Gastrocnemius medialis (tissue), 4 donors: ENCODE measurements at regions not wholly inside any gene's neighbourhood (a gene's known extent, or its start where the extent isn't known, plus 50 kb on each side); places are given as distances from the start of the nearest gene placed in this dataset.

Experiments
- ATAC-seq, 2 donors: fragments of 150-250 bp; one replicate each; pipeline ENCODE4 v1.9.1; 2016
- DNase-seq, 2 donors: peaks; one replicate each; pipeline ENCODE4 v3.0.0-alpha.2; 2019
- H3K27ac ChIP-seq, 4 donors: fragments of 200-600 bp; sonication (generic); 1 replicate in 1 of 4; 2 replicates in 3 of 4; pipeline ENCODE4 v1.5.1; 2016 to 2018; ENCODE audit warnings: mild to moderate bottlenecking in 2 of 4, moderate library complexity in 1 of 4
- H3K27me3 ChIP-seq, 3 donors: fragments of 200-600 bp; sonication (generic) in 2 of 3; 1 replicate in 1 of 3; 2 replicates in 2 of 3; pipeline versions ENCODE4 v1.5.1 to v1.6.0; 2016 to 2019; ENCODE audit warnings: mild to moderate bottlenecking in 1 of 3, moderate library complexity in 1 of 3
- H3K36me3 ChIP-seq, 2 donors: fragments of 200-600 bp; sonication (generic) in 1 of 2; one replicate each; pipeline ENCODE4 v1.5.1; 2017 to 2018
- H3K4me1 ChIP-seq, 2 donors: fragments of 200-600 bp; sonication (generic) in 1 of 2; one replicate each; pipeline ENCODE4 v1.5.1; 2016 to 2017; ENCODE audit warnings: mild to moderate bottlenecking in 2 of 2
- H3K4me3 ChIP-seq, 4 donors: fragments of 200-600 bp; sonication (generic) in 3 of 4; 1 replicate in 1 of 4; 2 replicates in 3 of 4; pipeline ENCODE4 v1.5.1; 2016 to 2019; ENCODE audit warnings: mild to moderate bottlenecking in 2 of 4
- H3K9me3 ChIP-seq, 3 donors: fragments of 200-600 bp; sonication (generic) in 2 of 3; 1 replicate in 1 of 3; 2 replicates in 2 of 3; pipeline ENCODE4 v1.5.1; 2016 to 2019
- POLR2A ChIP-seq, 2 donors: fragments of 450-650 bp; IDR thresholded peaks; one replicate each; pipeline ENCODE4 v1.6.1; 2017; ENCODE audit warnings: antibody characterized with exemption in 2 of 2, mild to moderate bottlenecking in 2 of 2, moderate library complexity in 2 of 2
- in situ Hi-C, 4 donors: fragments of 200-750 bp; cut with MboI; loops; one replicate each; pipeline versions ENCODE4 v1.15.0 to v1.8.0; 2017; ENCODE audit warnings: low sequenced_read_pairs in 4 of 4
- intact Hi-C: fragments of 100-400 bp; cut with DNase I; formaldehyde crosslinking; loops from one replicate; pipeline ENCODE4 v1.15.1; 2023; ENCODE audit warnings: low total_unique reads
- TF ChIP-seq, protein P1 (sequence below), 5 experiments: fragments of 450-650 bp in 3 of 5; fragments of 200-600 bp in 2 of 5; sonication (generic) in 2 of 5; IDR thresholded peaks in 4 of 5; conservative IDR thresholded peaks in 1 of 5; 1 replicate in 4 of 5; 2 replicates in 1 of 5; pipeline ENCODE4 v1.5.1; 2016 to 2019; ENCODE audit warnings: antibody characterized with exemption in 5 of 5, mild to moderate bottlenecking in 3 of 5, moderate library complexity in 3 of 5

DNA sequence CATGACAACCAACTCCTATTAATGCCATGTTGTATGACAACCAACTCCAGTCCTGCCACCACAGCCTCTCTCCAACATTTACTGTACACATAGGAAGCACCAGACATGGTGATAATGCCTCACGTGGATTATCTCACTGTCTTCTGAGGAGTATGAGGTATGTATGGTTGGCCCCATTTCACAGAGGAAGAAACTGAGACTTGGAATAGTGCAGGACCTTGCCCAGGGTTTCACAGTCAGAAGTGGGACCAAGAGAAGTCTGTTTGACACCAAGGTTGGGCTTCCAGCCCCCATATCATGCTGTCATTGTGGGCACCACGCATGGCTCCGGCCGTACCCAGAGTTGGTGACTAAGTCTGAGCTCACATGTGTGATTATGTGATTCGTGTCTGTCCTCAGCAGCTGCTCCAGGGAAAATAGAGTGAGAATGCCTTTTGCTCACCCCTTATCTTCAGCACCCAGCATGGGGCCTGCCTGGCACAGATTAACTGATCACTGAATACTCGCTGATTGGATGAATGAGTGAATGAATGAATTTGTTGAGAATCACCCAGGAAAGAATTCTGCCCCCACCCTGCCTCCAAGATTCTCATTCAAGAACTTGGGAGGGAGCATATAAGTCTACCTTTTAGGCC is 204.1 kb upstream of the NLRP1 start:
- ATAC-seq (no peak), DNase-seq (no peak)
- H3K9me3 ChIP-seq: no peaks in the 10 kb centered on the region
- intact Hi-C loops: no loop called here
- in situ Hi-C loops: no loop called here
- H3K36me3 ChIP-seq: no peaks in the 10 kb centered on the region
- TF ChIP-seq, protein P1, sequence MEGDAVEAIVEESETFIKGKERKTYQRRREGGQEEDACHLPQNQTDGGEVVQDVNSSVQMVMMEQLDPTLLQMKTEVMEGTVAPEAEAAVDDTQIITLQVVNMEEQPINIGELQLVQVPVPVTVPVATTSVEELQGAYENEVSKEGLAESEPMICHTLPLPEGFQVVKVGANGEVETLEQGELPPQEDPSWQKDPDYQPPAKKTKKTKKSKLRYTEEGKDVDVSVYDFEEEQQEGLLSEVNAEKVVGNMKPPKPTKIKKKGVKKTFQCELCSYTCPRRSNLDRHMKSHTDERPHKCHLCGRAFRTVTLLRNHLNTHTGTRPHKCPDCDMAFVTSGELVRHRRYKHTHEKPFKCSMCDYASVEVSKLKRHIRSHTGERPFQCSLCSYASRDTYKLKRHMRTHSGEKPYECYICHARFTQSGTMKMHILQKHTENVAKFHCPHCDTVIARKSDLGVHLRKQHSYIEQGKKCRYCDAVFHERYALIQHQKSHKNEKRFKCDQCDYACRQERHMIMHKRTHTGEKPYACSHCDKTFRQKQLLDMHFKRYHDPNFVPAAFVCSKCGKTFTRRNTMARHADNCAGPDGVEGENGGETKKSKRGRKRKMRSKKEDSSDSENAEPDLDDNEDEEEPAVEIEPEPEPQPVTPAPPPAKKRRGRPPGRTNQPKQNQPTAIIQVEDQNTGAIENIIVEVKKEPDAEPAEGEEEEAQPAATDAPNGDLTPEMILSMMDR (IDR thresholded peaks at IDR 0.05 in 4 of 5, conservative IDR thresholded peaks at IDR 0.05 in 1 of 5): no peak
- TF ChIP-seq POLR2A (IDR thresholded peaks at IDR 0.05): no peak
- peaks cover 0 to 2% (median 0%) of the 10 kb centered on the region in 3 donors for H3K27me3 ChIP-seq
- no peak overlapping the region for H3K4me3 ChIP-seq
- H3K27ac ChIP-seq: no peak overlapping the region
- no peaks in the 10 kb centered on the region for H3K4me1 ChIP-seq

DNA sequence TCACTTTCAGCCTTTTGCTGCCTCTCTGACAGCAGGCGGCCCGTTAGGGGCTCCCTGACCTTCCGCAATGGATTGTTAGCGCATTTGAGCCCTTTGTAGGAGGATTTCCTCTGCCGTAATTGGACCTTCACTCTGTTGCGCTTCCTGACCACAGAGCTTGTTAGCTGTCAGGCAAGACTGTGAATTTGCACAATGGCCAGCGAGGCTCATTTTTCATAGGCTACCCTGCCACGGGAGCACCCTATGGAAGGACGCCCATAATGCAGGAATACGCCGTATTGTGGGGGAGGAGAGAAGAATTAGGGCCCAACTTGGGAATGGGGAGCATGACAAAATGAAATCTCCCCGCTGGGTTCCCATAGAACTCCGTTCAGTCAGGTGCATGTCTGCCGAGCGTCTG is 205.2 kb upstream of the NLRP1 start:
- no peak for ATAC-seq
- no peak overlapping the region for H3K27ac ChIP-seq
- no peaks in the 10 kb centered on the region for H3K4me1 ChIP-seq
- no peaks in the 10 kb centered on the region for H3K27me3 ChIP-seq
- no peak overlapping the region for H3K4me3 ChIP-seq
- H3K9me3 ChIP-seq: no peaks in the 10 kb centered on the region
- in situ Hi-C loops: no loop called here
- H3K36me3 ChIP-seq: no peaks in the 10 kb centered on the region
- intact Hi-C loops: no loop called here
- no peak for DNase-seq
- TF ChIP-seq, protein P1 (IDR thresholded peaks at IDR 0.05 in 4 of 5, conservative IDR thresholded peaks at IDR 0.05 in 1 of 5): no peak
- no peak for TF ChIP-seq POLR2A (IDR thresholded peaks at IDR 0.05)

DNA sequence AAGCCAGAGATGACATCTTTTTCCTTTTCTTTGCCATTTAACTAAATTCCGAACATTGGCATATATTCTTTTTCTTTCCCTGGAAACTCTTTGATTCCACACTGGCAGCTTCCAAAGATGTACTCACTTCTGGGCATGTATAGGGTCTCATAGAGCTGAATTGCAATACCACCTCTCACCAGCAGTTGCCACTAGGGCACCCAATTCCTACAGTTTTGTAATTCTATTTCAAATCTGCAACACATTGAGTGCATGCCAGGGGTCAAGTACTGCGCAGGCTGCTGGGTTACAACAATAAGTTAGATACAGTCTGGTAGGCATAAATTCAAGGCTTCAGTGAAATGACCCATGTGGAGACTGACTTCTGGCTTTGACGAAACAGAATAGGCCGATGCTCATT is 208.8 kb upstream of the NLRP1 start:
- DNase-seq (no peak), ATAC-seq (no peak)
- in situ Hi-C loops (no loop called here), intact Hi-C loops (loop anchor here (5.0 kb wide), 1 partner anchor 619 kb away; no protein-coding TSS in a partner anchor)
- H3K4me1 ChIP-seq: no peaks in the 10 kb centered on the region
- TF ChIP-seq, protein P1 (IDR thresholded peaks at IDR 0.05 in 4 of 5, conservative IDR thresholded peaks at IDR 0.05 in 1 of 5): no peak
- no peak for TF ChIP-seq POLR2A (IDR thresholded peaks at IDR 0.05)
- H3K9me3 ChIP-seq: no peaks in the 10 kb centered on the region
- no peak overlapping the region for H3K27ac ChIP-seq
- no peak overlapping the region for H3K4me3 ChIP-seq
- no peaks in the 10 kb centered on the region for H3K36me3 ChIP-seq
- peaks cover 0 to 5% (median 0%) of the 10 kb centered on the region in 3 donors for H3K27me3 ChIP-seq

DNA sequence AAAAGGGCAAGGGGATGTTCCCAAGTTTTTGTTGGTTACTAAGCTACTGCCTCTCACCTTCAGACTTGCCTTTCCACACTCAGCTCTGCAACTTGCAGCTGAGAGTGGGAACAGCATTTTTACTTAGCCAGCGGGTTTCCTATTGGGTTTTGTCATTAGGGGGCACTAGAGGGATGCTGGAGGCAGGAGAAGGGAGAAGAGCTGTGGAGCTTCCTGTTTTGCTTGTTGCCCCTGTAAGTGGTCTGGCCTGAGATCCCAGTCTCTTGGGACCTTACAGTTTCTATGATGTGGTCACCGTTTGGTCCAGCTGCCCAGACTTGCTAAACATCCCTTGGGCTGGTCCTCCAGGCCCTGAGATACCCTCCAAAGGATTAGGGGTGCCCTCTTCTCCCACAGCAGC is 209.6 kb upstream of the NLRP1 start:
- Histone ChIP-seq H3K4me3 (no peak overlapping the region), H3K4me1 (no peaks in the 10 kb centered on the region), H3K9me3 (no peaks in the 10 kb centered on the region), H3K27me3 (peaks cover 0 to 7% (median 0%) of the 10 kb centered on the region in 3 donors), H3K27ac (no peak overlapping the region), H3K36me3 (no peaks in the 10 kb centered on the region)
- ATAC-seq: no peak
- DNase-seq: no peak
- in situ Hi-C loops: no loop called here
- TF ChIP-seq POLR2A (IDR thresholded peaks at IDR 0.05): no peak
- TF ChIP-seq, protein P1 (IDR thresholded peaks at IDR 0.05 in 4 of 5, conservative IDR thresholded peaks at IDR 0.05 in 1 of 5): peak in 4 of 5 experiments; percentile 9 to 42 (median 18)
- intact Hi-C loops: loop anchor here (5.0 kb wide), 1 partner anchor 618 kb away; no protein-coding TSS in a partner anchor
